Uterus (tissue), 3 donors: ENCODE measurements at regions not wholly inside any gene's neighbourhood (a gene's known extent, or its start where the extent isn't known, plus 50 kb on each side); places are given as distances from the start of the nearest gene placed in this dataset.

Source experiments
- DNase-seq, 2 donors: peaks; one replicate each; pipeline ENCODE4 v3.0.0-alpha.2; 2019 to 2020
- H3K27ac ChIP-seq, 2 donors: fragments of 200-600 bp; sonication (generic); 1 replicate in 1 of 2; 2 replicates in 1 of 2; pipeline ENCODE4 v1.5.1; 2016 to 2018
- H3K27me3 ChIP-seq, 2 donors: fragments of 200-600 bp; sonication (generic); one replicate each; pipeline ENCODE4 v1.5.1; 2018 to 2019; ENCODE audit warnings: control low read depth in 1 of 2
- H3K36me3 ChIP-seq, 2 donors: fragments of 200-600 bp; sonication (generic); one replicate each; pipeline ENCODE4 v1.5.1; 2019; ENCODE audit warnings: control low read depth in 1 of 2
- H3K4me1 ChIP-seq, 2 donors: fragments of 200-600 bp; sonication (generic); one replicate each; pipeline ENCODE4 v1.5.1; 2018 to 2019; ENCODE audit warnings: control low read depth in 1 of 2
- H3K4me3 ChIP-seq, 2 donors: fragments of 200-600 bp; sonication (generic); 1 replicate in 1 of 2; 2 replicates in 1 of 2; pipeline ENCODE4 v1.5.1; 2018 to 2019; ENCODE audit warnings: mild to moderate bottlenecking in 1 of 2
- H3K9me3 ChIP-seq, 2 donors: fragments of 200-600 bp; sonication (generic); one replicate each; pipeline ENCODE4 v1.5.1; 2019; ENCODE audit warnings: control low read depth in 1 of 2
- POLR2A ChIP-seq, 2 donors: fragments of 450-650 bp; IDR thresholded peaks; one replicate each; pipeline ENCODE4 v1.6.1; 2016; ENCODE audit warnings: antibody characterized with exemption in 2 of 2, mild to moderate bottlenecking in 1 of 2, moderate library complexity in 1 of 2
- intact Hi-C: fragments of 100-400 bp; cut with DNase I; formaldehyde crosslinking; loops from one replicate; pipeline ENCODE4 v1.15.1; 2023; ENCODE audit warnings: low total_unique reads
- TF ChIP-seq, protein P1 (sequence below), 4 experiments: fragments of 200-600 bp in 2 of 4; fragments of 450-650 bp in 2 of 4; sonication (generic) in 2 of 4; IDR thresholded peaks; one replicate each; pipeline ENCODE4 v1.5.1; 2016 to 2019; ENCODE audit warnings: antibody characterized with exemption in 4 of 4, mild to moderate bottlenecking in 2 of 4, moderate library complexity in 1 of 4
- donor health status: DM: yes; HTN: yes; CAD: no.

DNA sequence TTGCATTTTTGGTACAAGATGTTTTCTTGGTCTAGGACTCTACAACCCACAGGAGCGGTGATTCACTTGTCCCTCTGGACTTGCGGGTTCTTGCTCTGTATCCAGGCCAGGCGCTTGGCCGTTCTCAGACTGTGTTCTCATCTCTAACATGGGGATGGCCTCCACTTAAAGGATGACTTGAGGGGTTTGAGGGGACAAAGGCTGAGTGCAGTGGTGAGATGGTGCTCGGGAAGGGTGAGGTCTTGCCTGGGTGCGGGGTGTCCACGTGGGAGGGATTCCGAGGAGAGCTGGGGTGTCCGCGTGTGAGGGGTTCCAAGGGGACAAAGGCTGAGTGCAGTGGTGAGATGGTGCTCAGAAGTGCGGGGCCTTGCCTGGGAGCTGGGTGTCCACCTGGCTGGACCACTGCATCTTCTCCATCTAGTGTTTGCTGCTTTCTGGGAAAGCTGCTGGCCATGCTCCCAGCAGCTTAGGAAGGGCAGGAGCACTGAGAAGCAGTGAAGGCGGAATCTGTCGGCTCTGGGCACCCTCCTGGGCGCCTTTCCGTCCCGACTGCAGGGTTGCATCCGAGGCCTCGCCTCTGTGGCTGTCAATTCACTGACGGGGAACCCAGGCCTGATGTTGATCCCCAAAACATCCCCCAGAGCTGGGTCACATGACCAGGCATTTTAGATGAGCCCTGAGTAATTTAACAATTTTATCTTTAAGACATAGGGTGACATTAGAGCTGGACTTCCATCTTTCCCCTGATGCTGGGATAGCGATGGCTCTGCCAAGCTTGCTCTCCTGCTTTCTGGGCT, 280.5 kb upstream of the IRX4 start:
- no peaks in the 10 kb centered on the region for H3K36me3 ChIP-seq
- intact Hi-C loops, result no loop called here
- no peaks in the 10 kb centered on the region for H3K27me3 ChIP-seq
- no peak for DNase-seq
- H3K27ac ChIP-seq, result no peak overlapping the region
- no peaks in the 10 kb centered on the region for H3K9me3 ChIP-seq
- H3K4me1 ChIP-seq, result no peaks in the 10 kb centered on the region
- no peak for TF ChIP-seq POLR2A (IDR thresholded peaks at IDR 0.05)
- TF ChIP-seq, protein P1, sequence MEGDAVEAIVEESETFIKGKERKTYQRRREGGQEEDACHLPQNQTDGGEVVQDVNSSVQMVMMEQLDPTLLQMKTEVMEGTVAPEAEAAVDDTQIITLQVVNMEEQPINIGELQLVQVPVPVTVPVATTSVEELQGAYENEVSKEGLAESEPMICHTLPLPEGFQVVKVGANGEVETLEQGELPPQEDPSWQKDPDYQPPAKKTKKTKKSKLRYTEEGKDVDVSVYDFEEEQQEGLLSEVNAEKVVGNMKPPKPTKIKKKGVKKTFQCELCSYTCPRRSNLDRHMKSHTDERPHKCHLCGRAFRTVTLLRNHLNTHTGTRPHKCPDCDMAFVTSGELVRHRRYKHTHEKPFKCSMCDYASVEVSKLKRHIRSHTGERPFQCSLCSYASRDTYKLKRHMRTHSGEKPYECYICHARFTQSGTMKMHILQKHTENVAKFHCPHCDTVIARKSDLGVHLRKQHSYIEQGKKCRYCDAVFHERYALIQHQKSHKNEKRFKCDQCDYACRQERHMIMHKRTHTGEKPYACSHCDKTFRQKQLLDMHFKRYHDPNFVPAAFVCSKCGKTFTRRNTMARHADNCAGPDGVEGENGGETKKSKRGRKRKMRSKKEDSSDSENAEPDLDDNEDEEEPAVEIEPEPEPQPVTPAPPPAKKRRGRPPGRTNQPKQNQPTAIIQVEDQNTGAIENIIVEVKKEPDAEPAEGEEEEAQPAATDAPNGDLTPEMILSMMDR (IDR thresholded peaks at IDR 0.05), result no peak
- no peak overlapping the region for H3K4me3 ChIP-seq

DNA sequence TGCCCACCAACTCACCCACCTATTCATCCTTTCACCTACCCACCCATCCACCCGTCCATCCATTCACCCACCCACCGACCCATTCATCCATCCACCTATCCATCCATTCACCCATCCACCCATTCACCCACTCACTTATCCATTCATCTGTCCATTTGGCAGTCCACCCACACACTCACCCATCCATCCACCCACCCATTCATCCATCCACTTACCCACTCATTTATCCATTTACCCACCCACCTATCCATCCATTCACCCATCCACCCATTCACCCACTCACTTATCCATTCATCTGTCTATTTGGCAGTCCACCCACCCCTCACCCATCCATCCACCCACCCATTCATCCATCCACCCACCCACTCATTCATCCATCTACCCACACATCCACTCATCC, 278.1 kb upstream of the IRX4 start:
- Histone ChIP-seq H3K4me1 (no peaks in the 10 kb centered on the region), H3K27ac (no peak overlapping the region), H3K4me3 (no peak overlapping the region), H3K36me3 (no peaks in the 10 kb centered on the region), H3K9me3 (no peaks in the 10 kb centered on the region), H3K27me3 (no peaks in the 10 kb centered on the region)
- DNase-seq, result no peak
- TF ChIP-seq POLR2A (IDR thresholded peaks at IDR 0.05), result no peak
- TF ChIP-seq, protein P1 (IDR thresholded peaks at IDR 0.05), result no peak
- intact Hi-C loops, result no loop called here

DNA sequence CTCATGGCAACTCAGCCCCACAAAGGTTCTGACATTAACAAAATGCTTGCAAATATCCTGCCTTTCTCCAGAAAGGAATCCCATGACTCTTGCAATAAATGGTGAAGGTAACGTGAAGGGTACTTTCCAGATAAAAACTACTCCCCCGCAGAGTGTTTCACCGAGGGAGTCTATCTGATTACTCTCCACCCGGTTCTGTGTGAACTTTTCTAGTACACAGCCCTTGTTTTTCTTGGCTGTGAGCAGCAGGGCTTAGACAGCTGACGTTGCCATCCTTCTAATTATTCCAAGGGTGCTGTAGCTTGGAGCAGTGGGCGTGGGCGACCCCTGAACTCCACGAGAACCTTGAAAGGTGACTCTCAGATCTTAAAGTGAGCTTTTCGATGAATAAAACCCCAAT, 276.0 kb upstream of the IRX4 start:
- H3K27me3 ChIP-seq, result no peaks in the 10 kb centered on the region
- DNase-seq, result no peak
- no peak overlapping the region for H3K4me3 ChIP-seq
- H3K9me3 ChIP-seq, result no peaks in the 10 kb centered on the region
- H3K27ac ChIP-seq, result no peak overlapping the region
- TF ChIP-seq, protein P1 (IDR thresholded peaks at IDR 0.05), result no peak
- no peak for TF ChIP-seq POLR2A (IDR thresholded peaks at IDR 0.05)
- intact Hi-C loops, result no loop called here
- H3K36me3 ChIP-seq, result no peaks in the 10 kb centered on the region
- H3K4me1 ChIP-seq, result no peaks in the 10 kb centered on the region

DNA sequence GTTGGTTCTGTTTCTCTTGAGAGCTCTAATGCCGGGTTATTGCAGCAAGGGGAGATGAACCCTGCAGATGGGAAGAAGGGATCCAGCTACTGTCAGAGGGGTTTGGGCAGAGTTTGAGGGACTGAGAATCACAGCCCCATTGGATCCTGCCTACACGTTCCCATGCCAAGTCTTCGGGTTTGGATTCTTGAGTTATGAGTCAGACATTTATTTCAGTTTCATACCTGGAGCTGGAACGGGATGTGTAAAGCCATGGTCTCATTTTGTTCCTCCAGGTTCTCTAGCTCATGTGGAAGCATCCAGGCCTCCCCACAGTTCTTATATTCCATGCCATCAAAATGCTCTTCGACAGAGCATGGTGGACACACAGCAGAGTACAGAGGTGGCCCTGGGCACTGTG, 275.4 kb upstream of the IRX4 start:
- Histone ChIP-seq H3K27me3 (no peaks in the 10 kb centered on the region), H3K36me3 (no peaks in the 10 kb centered on the region), H3K4me1 (no peaks in the 10 kb centered on the region), H3K4me3 (no peak overlapping the region), H3K9me3 (no peaks in the 10 kb centered on the region), H3K27ac (no peak overlapping the region)
- intact Hi-C loops, result no loop called here
- no peak for TF ChIP-seq POLR2A (IDR thresholded peaks at IDR 0.05)
- TF ChIP-seq, protein P1 (IDR thresholded peaks at IDR 0.05), result no peak
- no peak for DNase-seq

DNA sequence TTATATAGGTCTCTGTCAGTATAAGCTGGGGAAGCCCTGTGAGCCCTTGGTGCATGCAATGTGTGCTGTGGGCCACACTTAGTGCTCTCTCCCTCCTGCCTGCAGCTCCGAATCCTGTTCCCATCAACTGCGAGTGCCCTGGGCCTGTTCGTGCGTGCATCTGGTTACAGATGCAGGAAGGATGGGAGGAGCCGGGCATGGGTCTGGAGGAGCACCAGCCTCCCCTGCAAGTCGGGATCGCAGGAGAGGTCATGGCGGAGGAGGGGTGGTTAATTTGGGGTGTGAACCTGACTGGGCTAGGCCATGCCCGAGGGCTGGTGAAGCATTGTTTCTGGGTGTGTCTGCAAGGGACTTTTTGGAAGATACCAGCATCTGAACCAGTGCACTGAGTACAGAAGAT, 274.6 kb upstream of the IRX4 start:
- no peak for TF ChIP-seq POLR2A (IDR thresholded peaks at IDR 0.05)
- TF ChIP-seq, protein P1 (IDR thresholded peaks at IDR 0.05), result no peak
- Histone ChIP-seq H3K9me3 (no peaks in the 10 kb centered on the region), H3K4me1 (no peaks in the 10 kb centered on the region), H3K4me3 (no peak overlapping the region), H3K27me3 (no peaks in the 10 kb centered on the region), H3K27ac (no peak overlapping the region), H3K36me3 (no peaks in the 10 kb centered on the region)
- intact Hi-C loops, result no loop called here
- DNase-seq, result no peak
